Peyer's patch (tissue), 4 donors: ENCODE measurements at regions not wholly inside any gene's neighbourhood (a gene's known extent, or its start where the extent isn't known, plus 50 kb on each side); places are given as distances from the start of the nearest gene placed in this dataset.

ENCODE experiments used
- DNase-seq, 3 donors: peaks; one replicate each; pipeline ENCODE4 v3.0.0-alpha.2; 2017 to 2019
- H3K27ac ChIP-seq, 4 donors: fragments of 200-600 bp; sonication (generic); one replicate each; pipeline ENCODE4 v1.5.1; 2016 to 2019
- H3K27me3 ChIP-seq, 2 donors: fragments of 200-600 bp; sonication (generic); one replicate each; pipeline ENCODE4 v1.5.1; 2019
- H3K36me3 ChIP-seq, 3 donors: fragments of 200-600 bp; sonication (generic); one replicate each; pipeline ENCODE4 v1.5.1; 2016 to 2019
- H3K4me1 ChIP-seq, 4 donors: fragments of 200-600 bp; sonication (generic); one replicate each; pipeline ENCODE4 v1.5.1; 2016 to 2019
- H3K4me3 ChIP-seq, 4 donors: fragments of 200-600 bp; sonication (generic); 1 replicate in 3 of 4; 2 replicates in 1 of 4; pipeline ENCODE4 v1.5.1; 2016 to 2019; ENCODE audit warnings: mild to moderate bottlenecking in 1 of 4
- H3K9me3 ChIP-seq, 4 donors: fragments of 200-600 bp; sonication (generic); one replicate each; pipeline ENCODE4 v1.5.1; 2016 to 2019; ENCODE audit warnings: mild to moderate bottlenecking in 1 of 4
- POLR2A ChIP-seq, 2 donors: fragments of 450-650 bp; IDR thresholded peaks; one replicate each; pipeline ENCODE4 v1.5.1; 2017; ENCODE audit warnings: antibody characterized with exemption in 2 of 2, mild to moderate bottlenecking in 2 of 2, moderate library complexity in 2 of 2
- TF ChIP-seq, protein P1 (sequence below), 6 experiments: fragments of 450-650 bp in 4 of 6; fragments of 200-600 bp in 2 of 6; sonication (generic) in 1 of 6; IDR thresholded peaks; one replicate each; pipeline ENCODE4 v1.5.1; 2017 to 2019; ENCODE audit warnings: antibody characterized with exemption in 6 of 6, mild to moderate bottlenecking in 3 of 6, moderate library complexity in 1 of 6

DNA sequence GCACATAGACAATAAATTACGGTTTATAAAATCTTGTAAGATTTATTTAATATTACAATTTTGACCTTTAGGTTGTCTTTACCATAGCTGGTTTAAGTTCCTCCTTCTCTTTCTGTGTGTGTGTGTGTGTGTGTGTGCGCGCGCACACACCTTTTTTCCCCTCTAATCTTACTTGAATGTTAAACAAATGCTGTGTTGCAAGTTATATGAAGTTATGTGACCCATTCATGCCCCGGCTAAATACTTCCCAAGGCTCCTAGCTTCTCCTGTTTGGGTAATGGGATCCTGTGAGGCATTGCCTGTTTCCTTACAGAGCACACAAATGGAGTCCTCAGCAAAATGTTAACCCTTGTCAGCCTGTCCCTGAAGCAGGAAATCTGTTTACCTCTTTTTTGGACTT lies 125.6 kb upstream of the ZNF608 start:
- no peaks in the 10 kb centered on the region for H3K9me3 ChIP-seq
- no peaks in the 10 kb centered on the region for H3K27me3 ChIP-seq
- peaks cover 0 to 3% (median 0%) of the 10 kb centered on the region in 4 donors for H3K4me1 ChIP-seq
- TF ChIP-seq POLR2A (IDR thresholded peaks at IDR 0.05), result no peak
- TF ChIP-seq, protein P1, sequence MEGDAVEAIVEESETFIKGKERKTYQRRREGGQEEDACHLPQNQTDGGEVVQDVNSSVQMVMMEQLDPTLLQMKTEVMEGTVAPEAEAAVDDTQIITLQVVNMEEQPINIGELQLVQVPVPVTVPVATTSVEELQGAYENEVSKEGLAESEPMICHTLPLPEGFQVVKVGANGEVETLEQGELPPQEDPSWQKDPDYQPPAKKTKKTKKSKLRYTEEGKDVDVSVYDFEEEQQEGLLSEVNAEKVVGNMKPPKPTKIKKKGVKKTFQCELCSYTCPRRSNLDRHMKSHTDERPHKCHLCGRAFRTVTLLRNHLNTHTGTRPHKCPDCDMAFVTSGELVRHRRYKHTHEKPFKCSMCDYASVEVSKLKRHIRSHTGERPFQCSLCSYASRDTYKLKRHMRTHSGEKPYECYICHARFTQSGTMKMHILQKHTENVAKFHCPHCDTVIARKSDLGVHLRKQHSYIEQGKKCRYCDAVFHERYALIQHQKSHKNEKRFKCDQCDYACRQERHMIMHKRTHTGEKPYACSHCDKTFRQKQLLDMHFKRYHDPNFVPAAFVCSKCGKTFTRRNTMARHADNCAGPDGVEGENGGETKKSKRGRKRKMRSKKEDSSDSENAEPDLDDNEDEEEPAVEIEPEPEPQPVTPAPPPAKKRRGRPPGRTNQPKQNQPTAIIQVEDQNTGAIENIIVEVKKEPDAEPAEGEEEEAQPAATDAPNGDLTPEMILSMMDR (IDR thresholded peaks at IDR 0.05), result no peak
- no peak overlapping the region for H3K4me3 ChIP-seq
- no peak for DNase-seq
- H3K27ac ChIP-seq, result no peak overlapping the region
- H3K36me3 ChIP-seq, result no peaks in the 10 kb centered on the region

DNA sequence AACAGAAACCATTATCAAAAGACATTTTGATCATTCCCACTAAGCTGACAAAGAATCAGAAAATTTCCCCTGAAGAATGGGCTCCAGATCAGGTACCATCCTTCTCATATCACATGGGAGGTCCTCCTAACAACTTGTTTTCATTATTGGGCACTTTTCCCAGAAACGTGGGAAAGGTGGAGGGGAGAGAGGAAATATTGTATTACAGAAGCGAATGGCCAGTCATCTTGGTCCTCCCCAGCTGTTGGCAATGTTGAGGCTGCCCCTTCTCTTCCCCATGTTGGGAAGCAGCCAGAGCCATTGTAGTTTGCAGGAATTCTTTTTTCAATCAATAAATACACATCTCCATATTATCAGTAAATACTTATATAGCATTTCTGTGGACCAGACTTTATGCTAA lies 126.2 kb upstream of the ZNF608 start:
- H3K4me3 ChIP-seq, result no peak overlapping the region

DNA sequence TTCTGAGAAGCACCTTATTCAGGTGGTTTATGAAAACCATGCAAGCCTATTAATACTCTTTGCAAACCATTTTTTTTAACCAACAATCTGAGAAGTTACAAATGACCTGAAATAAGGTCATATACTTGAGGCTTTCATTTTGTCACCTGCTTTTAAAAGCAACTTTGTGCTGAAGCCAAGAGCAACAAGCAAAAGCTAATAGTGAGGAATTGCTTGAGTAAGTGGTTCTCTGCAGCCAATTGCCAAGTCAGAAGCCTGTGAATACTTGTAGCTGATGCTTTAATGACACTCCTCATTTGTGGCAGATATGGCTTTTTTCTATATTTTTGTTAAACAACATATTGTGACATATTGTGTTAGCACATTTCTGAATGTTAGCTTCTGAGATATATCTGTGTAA lies 126.7 kb upstream of the ZNF608 start:
- no peak for TF ChIP-seq POLR2A (IDR thresholded peaks at IDR 0.05)
- TF ChIP-seq, protein P1 (IDR thresholded peaks at IDR 0.05), result no peak
- Histone ChIP-seq H3K27me3 (no peaks in the 10 kb centered on the region), H3K4me1 (peaks cover 0 to 3% (median 0%) of the 10 kb centered on the region in 4 donors), H3K9me3 (no peaks in the 10 kb centered on the region), H3K27ac (no peak overlapping the region), H3K36me3 (no peaks in the 10 kb centered on the region), H3K4me3 (no peak overlapping the region)
- DNase-seq, result no peak

More for the DNA sequence above, 126.2 kb upstream of the ZNF608 start:
- no peak for DNase-seq
- Histone ChIP-seq H3K27ac (no peak overlapping the region), H3K4me1 (peaks cover 0 to 3% (median 0%) of the 10 kb centered on the region in 4 donors), H3K9me3 (no peaks in the 10 kb centered on the region), H3K27me3 (no peaks in the 10 kb centered on the region), H3K36me3 (no peaks in the 10 kb centered on the region)
- TF ChIP-seq, protein P1 (IDR thresholded peaks at IDR 0.05), result no peak
- no peak for TF ChIP-seq POLR2A (IDR thresholded peaks at IDR 0.05)

DNA sequence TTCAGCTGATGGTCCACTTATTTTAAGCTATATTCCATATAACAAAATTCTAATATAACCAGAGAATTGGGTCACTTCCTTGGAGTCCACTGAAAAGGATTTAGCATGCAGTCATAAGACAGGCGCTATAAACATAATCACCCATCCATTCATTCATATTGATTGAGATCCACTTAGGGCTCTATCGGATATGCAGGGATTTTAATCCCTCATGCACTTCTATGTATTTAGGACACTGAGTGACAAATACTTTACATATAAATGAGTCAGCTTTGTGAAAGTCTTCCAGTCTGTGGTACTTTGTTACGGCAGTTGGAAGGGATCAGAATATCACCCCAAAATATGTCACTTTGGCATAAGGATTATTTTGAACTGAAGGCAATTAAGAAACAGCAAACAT lies 127.3 kb upstream of the ZNF608 start:
- TF ChIP-seq, protein P1 (IDR thresholded peaks at IDR 0.05), result no peak
- TF ChIP-seq POLR2A (IDR thresholded peaks at IDR 0.05), result no peak

DNA sequence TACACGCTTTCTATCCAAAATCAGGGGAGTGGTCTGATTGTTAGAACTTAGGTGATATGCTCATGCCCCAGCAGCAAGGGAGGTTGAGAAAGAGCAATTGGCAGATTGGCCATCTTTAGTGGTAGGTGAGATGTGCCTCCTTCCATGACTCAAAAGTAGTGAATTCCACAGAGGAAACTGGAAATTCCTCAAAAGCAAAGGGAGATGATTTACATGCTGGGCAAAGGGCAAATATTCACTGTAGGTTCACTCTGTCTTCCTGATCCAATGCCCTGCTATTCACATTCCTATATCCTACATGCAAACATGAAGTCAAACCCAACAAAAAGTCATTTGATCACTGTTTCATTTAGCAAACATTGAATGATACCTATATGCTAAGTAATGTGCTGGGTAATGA lies 130.1 kb upstream of the ZNF608 start:
- no peaks in the 10 kb centered on the region for H3K36me3 ChIP-seq

More for the DNA sequence above, 127.3 kb upstream of the ZNF608 start:
- H3K27ac ChIP-seq, result no peak overlapping the region
- DNase-seq, result no peak
- H3K4me1 ChIP-seq, result peaks cover 0 to 3% (median 0%) of the 10 kb centered on the region in 4 donors
- no peaks in the 10 kb centered on the region for H3K36me3 ChIP-seq
- H3K9me3 ChIP-seq, result no peaks in the 10 kb centered on the region
- no peaks in the 10 kb centered on the region for H3K27me3 ChIP-seq
- no peak overlapping the region for H3K4me3 ChIP-seq

More for the DNA sequence above, 130.1 kb upstream of the ZNF608 start:
- H3K4me1 ChIP-seq, result no peaks in the 10 kb centered on the region
- no peak overlapping the region for H3K4me3 ChIP-seq
- H3K27me3 ChIP-seq, result no peaks in the 10 kb centered on the region
- no peak for TF ChIP-seq POLR2A (IDR thresholded peaks at IDR 0.05)
- TF ChIP-seq, protein P1 (IDR thresholded peaks at IDR 0.05), result no peak
- H3K27ac ChIP-seq, result no peak overlapping the region
- H3K9me3 ChIP-seq, result no peaks in the 10 kb centered on the region
- no peak for DNase-seq
